ENCODE measurements at regions not wholly inside any gene's neighbourhood (a gene's known extent, or its start where the extent isn't known, plus 50 kb on each side); places are given as distances from the start of the nearest gene placed in this dataset.

DNA sequence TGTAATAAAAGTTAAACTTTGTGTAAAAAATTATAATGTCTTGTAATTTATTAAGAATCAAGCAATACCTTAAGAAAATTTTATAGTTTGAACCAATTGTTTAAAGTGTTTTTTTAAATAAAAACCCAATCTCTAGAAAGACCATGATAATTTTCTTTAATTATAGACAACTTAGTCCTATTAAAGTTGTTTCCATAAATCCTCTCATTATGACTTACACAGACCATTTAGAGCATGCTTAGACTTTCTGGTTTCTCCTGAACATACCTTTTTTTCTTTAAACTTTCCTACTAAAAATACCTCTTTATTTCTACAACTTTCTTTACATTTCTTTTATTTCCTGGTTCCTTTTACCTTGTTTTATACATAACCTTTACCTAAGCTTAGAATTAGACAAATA is 837.4 kb downstream of the PCDH19 start:
- intact Hi-C loops (cut with micrococcal nuclease): no loop called here
- Histone ChIP-seq H2AFZ (replicated peaks; ENCODE audit: low read length, poor library complexity) (no peak overlapping the region), H2BK120ac (ENCODE audit: low read depth, low read length) (no peak overlapping the region), H3K4me2 (ENCODE audit: low read depth, low read length) (no peak overlapping the region), H2AK9ac (replicated peaks; ENCODE audit: low read depth, low read length, poor library complexity) (no peak overlapping the region), H3K9ac (ENCODE audit: low read depth, low read length) (no peak overlapping the region), H3K14ac (replicated peaks; ENCODE audit: low read depth, low read length) (no peak overlapping the region), H4K91ac (ENCODE audit: insufficient read depth, low read depth, low read length) (no peak overlapping the region), H3K23ac (ENCODE audit: low read depth, low read length) (no peak overlapping the region), H3K79me1 (ENCODE audit: low read depth in 1 of 2, low read length in 2 of 2) (no peaks in the 10 kb centered on the region), H3K9me3 (ENCODE audit: control insufficient read depth, insufficient read depth, low read length) (peaks cover 6% of the 10 kb centered on the region; the same call in 1 of the 2 replicates), H3K9me1 (ENCODE audit: insufficient read depth, low read length) (no peaks in the 10 kb centered on the region), H3K4me3 (ENCODE audit: insufficient read depth, low read depth, low read length) (no peak overlapping the region), H2BK5ac (ENCODE audit: low read depth, low read length, poor library complexity, severe bottlenecking) (no peak overlapping the region), H3K27ac (ENCODE audit: insufficient read depth, low read length) (no peak overlapping the region), H3K18ac (ENCODE audit: low read depth, low read length) (no peak overlapping the region), H2AK5ac (ENCODE audit: low read depth, low read length) (no peak overlapping the region), H4K5ac (ENCODE audit: low read depth, low read length) (no peak overlapping the region), H3K4me1 (ENCODE audit: control insufficient read depth, insufficient read depth, low read length) (no peaks in the 10 kb centered on the region), H2BK20ac (ENCODE audit: low read depth, low read length) (no peak overlapping the region), H4K20me1 (ENCODE audit: insufficient read depth, low read length) (no peaks in the 10 kb centered on the region), H4K8ac (ENCODE audit: low read depth in 2 of 2, low read length in 2 of 2) (no peak overlapping the region), H3K4ac (ENCODE audit: low read depth, low read length) (no peak overlapping the region), H3K56ac (ENCODE audit: extremely low read depth, insufficient read depth, low read length) (no peak overlapping the region), H3K27me3 (ENCODE audit: control insufficient read depth, insufficient read depth, low read length) (no peaks in the 10 kb centered on the region), H3K36me3 (ENCODE audit: control insufficient read depth, insufficient read depth, low read length) (no peaks in the 10 kb centered on the region), H2BK15ac (ENCODE audit: low read depth, low read length) (no peak overlapping the region)
- POLR2A ChIA-PET (ENCODE audit: unreplicated experiment): no interaction called here
- CTCF ChIA-PET: interaction anchor here (0.7 kb wide), 1 partner anchor 16 kb away, joined by 4 read pairs; no protein-coding TSS in a partner anchor
- dilution Hi-C loops (cut with HindIII; ENCODE audit: low sequenced_read_pairs, unreplicated experiment): no loop called here
- TF ChIP-seq RCOR1 (IDR thresholded peaks at IDR 0.05; ENCODE audit: insufficient replicate concordance, low read length) (no peak), NFE2L2 (IDR thresholded peaks at IDR 0.05; ENCODE audit: low read depth, low read length) (no peak), FOS (IDR thresholded peaks at IDR 0.05; ENCODE audit: low read depth, low read length) (no peak), RAD21 (IDR thresholded peaks at IDR 0.05; ENCODE audit: low read length) (no peak), MXI1 (IDR thresholded peaks at IDR 0.05; ENCODE audit: borderline replicate concordance, low read depth, low read length) (no peak), POLR2A (IDR thresholded peaks at IDR 0.05; ENCODE audit: low read depth, low read length) (no peak), MAZ (IDR thresholded peaks at IDR 0.05; ENCODE audit: borderline replicate concordance, low read depth, low read length) (no peak), SMC3 (IDR thresholded peaks at IDR 0.05; ENCODE audit: low read depth, low read length) (no peak), RFX5 (IDR thresholded peaks at IDR 0.05; ENCODE audit: low read depth, low read length) (no peak), MAFK (IDR thresholded peaks at IDR 0.05; ENCODE audit: low read depth, low read length) (no peak), CHD1 (IDR thresholded peaks at IDR 0.05; ENCODE audit: low read depth, low read length) (no peak), CEBPB (IDR thresholded peaks at IDR 0.05; ENCODE audit: low read depth, low read length) (no peak), BHLHE40 (IDR thresholded peaks at IDR 0.05; ENCODE audit: low read depth, low read length) (no peak)
- TF ChIP-seq, protein P1, sequence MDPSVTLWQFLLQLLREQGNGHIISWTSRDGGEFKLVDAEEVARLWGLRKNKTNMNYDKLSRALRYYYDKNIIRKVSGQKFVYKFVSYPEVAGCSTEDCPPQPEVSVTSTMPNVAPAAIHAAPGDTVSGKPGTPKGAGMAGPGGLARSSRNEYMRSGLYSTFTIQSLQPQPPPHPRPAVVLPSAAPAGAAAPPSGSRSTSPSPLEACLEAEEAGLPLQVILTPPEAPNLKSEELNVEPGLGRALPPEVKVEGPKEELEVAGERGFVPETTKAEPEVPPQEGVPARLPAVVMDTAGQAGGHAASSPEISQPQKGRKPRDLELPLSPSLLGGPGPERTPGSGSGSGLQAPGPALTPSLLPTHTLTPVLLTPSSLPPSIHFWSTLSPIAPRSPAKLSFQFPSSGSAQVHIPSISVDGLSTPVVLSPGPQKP (IDR thresholded peaks at IDR 0.05; ENCODE audit: borderline replicate concordance, low read depth, low read length): no peak
- TF ChIP-seq, protein P2, sequence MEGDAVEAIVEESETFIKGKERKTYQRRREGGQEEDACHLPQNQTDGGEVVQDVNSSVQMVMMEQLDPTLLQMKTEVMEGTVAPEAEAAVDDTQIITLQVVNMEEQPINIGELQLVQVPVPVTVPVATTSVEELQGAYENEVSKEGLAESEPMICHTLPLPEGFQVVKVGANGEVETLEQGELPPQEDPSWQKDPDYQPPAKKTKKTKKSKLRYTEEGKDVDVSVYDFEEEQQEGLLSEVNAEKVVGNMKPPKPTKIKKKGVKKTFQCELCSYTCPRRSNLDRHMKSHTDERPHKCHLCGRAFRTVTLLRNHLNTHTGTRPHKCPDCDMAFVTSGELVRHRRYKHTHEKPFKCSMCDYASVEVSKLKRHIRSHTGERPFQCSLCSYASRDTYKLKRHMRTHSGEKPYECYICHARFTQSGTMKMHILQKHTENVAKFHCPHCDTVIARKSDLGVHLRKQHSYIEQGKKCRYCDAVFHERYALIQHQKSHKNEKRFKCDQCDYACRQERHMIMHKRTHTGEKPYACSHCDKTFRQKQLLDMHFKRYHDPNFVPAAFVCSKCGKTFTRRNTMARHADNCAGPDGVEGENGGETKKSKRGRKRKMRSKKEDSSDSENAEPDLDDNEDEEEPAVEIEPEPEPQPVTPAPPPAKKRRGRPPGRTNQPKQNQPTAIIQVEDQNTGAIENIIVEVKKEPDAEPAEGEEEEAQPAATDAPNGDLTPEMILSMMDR (conservative IDR thresholded peaks at IDR 0.05; ENCODE audit: low read depth, low read length): no peak
- TF ChIP-seq, protein P3, sequence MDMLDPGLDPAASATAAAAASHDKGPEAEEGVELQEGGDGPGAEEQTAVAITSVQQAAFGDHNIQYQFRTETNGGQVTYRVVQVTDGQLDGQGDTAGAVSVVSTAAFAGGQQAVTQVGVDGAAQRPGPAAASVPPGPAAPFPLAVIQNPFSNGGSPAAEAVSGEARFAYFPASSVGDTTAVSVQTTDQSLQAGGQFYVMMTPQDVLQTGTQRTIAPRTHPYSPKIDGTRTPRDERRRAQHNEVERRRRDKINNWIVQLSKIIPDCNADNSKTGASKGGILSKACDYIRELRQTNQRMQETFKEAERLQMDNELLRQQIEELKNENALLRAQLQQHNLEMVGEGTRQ (IDR thresholded peaks at IDR 0.05; ENCODE audit: low read depth, low read length): no peak
- ATAC-seq (ENCODE audit: low read depth) (no peak), DNase-seq (no peak)
- BruUV-seq (replicated peaks): no TSS peak
- in situ Hi-C loops (cut with MboI; ENCODE audit: low sequenced_read_pairs): no loop called here

Data from IMR-90 (cell line).